ENCODE measurements at regions not wholly inside any gene's neighbourhood (a gene's known extent, or its start where the extent isn't known, plus 50 kb on each side); places are given as distances from the start of the nearest gene placed in this dataset.

DNA sequence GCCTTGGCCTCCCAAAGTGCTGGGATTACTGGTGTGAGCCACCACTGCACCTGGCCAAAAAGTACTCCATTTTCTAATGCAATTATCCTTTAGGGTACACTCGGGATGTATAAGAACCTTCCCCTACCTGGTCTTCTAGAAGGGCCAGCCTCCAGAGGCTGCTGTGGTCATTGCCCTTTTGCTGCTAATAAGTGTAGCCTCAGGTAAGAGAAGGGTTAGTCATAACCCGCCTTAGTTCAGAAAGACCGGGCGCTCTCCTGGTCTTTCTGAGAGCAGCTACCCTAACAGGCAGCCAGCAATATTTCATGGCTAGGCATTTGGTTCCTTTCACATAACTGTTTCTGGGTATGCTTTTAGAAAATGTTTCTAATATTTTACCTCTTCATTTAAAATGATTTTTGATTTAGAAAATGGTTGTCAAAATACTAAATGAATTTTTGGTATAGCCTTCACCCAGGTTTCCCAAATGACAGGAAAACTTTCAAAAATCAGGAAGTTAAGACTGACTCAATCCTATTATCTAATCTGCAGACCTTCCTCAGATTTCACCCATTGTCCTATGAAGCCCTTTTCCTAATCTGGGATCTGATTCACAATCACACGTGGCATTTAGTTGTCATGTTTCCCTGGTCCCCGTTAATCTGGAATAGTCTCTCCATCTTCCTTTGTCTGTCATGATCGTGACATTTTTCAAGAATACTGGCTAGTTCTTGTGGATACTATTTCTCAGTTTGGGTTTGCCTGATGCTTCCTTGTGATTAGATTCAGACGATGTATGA is 479.0 kb downstream of the SIPA1L2 start:
- Histone ChIP-seq H2BK20ac (ENCODE audit: low read length) (no peak overlapping the region), H4K5ac (ENCODE audit: insufficient read length, low read depth, low read length) (no peak overlapping the region), H2BK120ac (replicated peaks; ENCODE audit: low read depth, low read length) (no peak overlapping the region), H3K23me2 (ENCODE audit: low read depth, low read length) (no peaks in the 10 kb centered on the region), H4K8ac (ENCODE audit: extremely low read depth, insufficient read depth, low read length) (no peak overlapping the region), H2BK5ac (ENCODE audit: low read depth, low read length) (no peak overlapping the region), H2AFZ (ENCODE audit: low read length) (no peak overlapping the region), H3K56ac (replicated peaks; ENCODE audit: insufficient read length, low read depth, low read length) (no peak overlapping the region), H2AK5ac (ENCODE audit: low read depth, low read length) (no peak overlapping the region), H3K4me1 (replicated peaks in 1 of 4; ENCODE audit: control insufficient read depth in 3 of 4, insufficient read depth in 4 of 4, low read length in 3 of 4) (no peaks in the 10 kb centered on the region), H3K27ac (ENCODE audit: low read depth, low read length) (no peak overlapping the region), H2BK12ac (ENCODE audit: low read depth, low read length) (no peak overlapping the region), H3K79me1 (ENCODE audit: low read depth, low read length) (no peaks in the 10 kb centered on the region; the same call in 1 of the 2 replicates), H3K79me2 (ENCODE audit: control insufficient read depth in 1 of 2, insufficient read depth in 2 of 2, low read length in 2 of 2) (no peaks in the 10 kb centered on the region), H3K23ac (ENCODE audit: insufficient read length) (no peak overlapping the region), H3K18ac (ENCODE audit: extremely low read depth, low read length) (no peak overlapping the region), H4K20me1 (replicated peaks in 1 of 2; ENCODE audit: control insufficient read depth in 1 of 2, insufficient read depth in 2 of 2, low read length in 2 of 2) (peaks cover under 1 to 2% of the 10 kb centered on the region in 2 experiments), H3K36me3 (ENCODE audit: control insufficient read depth in 2 of 4, insufficient read depth in 4 of 4, low read length in 3 of 4) (peaks cover 3 to 31% (median 17%) of the 10 kb centered on the region in 4 experiments; a peak in 6 of 8 replicates), H3K9ac (replicated peaks in 1 of 4; ENCODE audit: extremely low read depth in 1 of 4, low read depth in 3 of 4, low read length in 3 of 4) (no peak overlapping the region), H2BK15ac (ENCODE audit: low read length) (no peak overlapping the region), H3K14ac (ENCODE audit: insufficient read length) (no peak overlapping the region), H3K27me3 (replicated peaks in 1 of 4; ENCODE audit: control insufficient read depth in 3 of 4, extremely low read depth in 1 of 4, insufficient read depth in 3 of 4, low read length in 3 of 4) (no peaks in the 10 kb centered on the region), H3K9me3 (ENCODE audit: insufficient read depth in 2 of 2, low read depth in 1 of 2, low read length in 1 of 2) (no peaks in the 10 kb centered on the region), H3K4me2 (ENCODE audit: insufficient read depth in 1 of 2, low read depth in 2 of 2, low read length in 2 of 2) (no peak overlapping the region), H4K91ac (replicated peaks; ENCODE audit: insufficient read length, low read length) (no peak overlapping the region), H3K4ac (replicated peaks; ENCODE audit: insufficient read length, low read depth, low read length) (no peak overlapping the region), H3K4me3 (ENCODE audit: extremely low read depth in 1 of 4, insufficient read depth in 2 of 4, low read depth in 3 of 4, low read length in 4 of 4) (no peak overlapping the region)
- DNase-seq (ENCODE audit: low read depth in 1 of 2, low spot score in 2 of 2) (no peak), FAIRE-seq (no peak)
- CTCF ChIA-PET (ENCODE audit: partially characterized antibody): interaction anchor here (0.6 kb wide), 1 partner anchor 480 kb away, joined by 3 read pairs; no protein-coding TSS in a partner anchor
- POLR2A ChIA-PET (ENCODE audit: partially characterized antibody): interaction anchor here (0.7 to 1.3 kb wide), 2 partner anchors 13 to 56 kb away, joined by 3 to 4 read pairs; no protein-coding TSS in a partner anchor
- WGBS, 2 experiments (ENCODE audit: extremely low coverage in 1 of 2, insufficient coverage in 1 of 2, insufficient read length in 1 of 2, insufficient replicate concordance in 2 of 2, low coverage in 1 of 2, low lambda C conversion rate in 2 of 2, missing lambda C conversion rate in 1 of 2): 90% methylated on average over 8 of the region's 8 CpGs; no CpG with 5 or more reads in 1 of the 2 experiments
- TF ChIP-seq, protein P1, sequence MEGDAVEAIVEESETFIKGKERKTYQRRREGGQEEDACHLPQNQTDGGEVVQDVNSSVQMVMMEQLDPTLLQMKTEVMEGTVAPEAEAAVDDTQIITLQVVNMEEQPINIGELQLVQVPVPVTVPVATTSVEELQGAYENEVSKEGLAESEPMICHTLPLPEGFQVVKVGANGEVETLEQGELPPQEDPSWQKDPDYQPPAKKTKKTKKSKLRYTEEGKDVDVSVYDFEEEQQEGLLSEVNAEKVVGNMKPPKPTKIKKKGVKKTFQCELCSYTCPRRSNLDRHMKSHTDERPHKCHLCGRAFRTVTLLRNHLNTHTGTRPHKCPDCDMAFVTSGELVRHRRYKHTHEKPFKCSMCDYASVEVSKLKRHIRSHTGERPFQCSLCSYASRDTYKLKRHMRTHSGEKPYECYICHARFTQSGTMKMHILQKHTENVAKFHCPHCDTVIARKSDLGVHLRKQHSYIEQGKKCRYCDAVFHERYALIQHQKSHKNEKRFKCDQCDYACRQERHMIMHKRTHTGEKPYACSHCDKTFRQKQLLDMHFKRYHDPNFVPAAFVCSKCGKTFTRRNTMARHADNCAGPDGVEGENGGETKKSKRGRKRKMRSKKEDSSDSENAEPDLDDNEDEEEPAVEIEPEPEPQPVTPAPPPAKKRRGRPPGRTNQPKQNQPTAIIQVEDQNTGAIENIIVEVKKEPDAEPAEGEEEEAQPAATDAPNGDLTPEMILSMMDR (IDR thresholded peaks at IDR 0.05; ENCODE audit: control extremely low read depth in 1 of 3, insufficient read depth in 1 of 3, low read depth in 1 of 3, low read length in 3 of 3): no peak
- TF ChIP-seq, protein P2, sequence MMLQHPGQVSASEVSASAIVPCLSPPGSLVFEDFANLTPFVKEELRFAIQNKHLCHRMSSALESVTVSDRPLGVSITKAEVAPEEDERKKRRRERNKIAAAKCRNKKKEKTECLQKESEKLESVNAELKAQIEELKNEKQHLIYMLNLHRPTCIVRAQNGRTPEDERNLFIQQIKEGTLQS (IDR thresholded peaks at IDR 0.05; ENCODE audit: insufficient read depth, low read depth, low read length): no peak
- TF ChIP-seq CREB1 (IDR thresholded peaks at IDR 0.05): no peak
- no peak for TF ChIP-seq SUZ12 (IDR thresholded peaks at IDR 0.05; ENCODE audit: low read length)

Measured in H1 (cell line).